Osteoblast (primary cell): ENCODE measurements at regions not wholly inside any gene's neighbourhood (a gene's known extent, or its start where the extent isn't known, plus 50 kb on each side); places are given as distances from the start of the nearest gene placed in this dataset.

Source experiments
- DNase-seq: peaks from one replicate; pipeline ENCODE4 v3.0.0; 2011; ENCODE audit warnings: low spot score, mixed read lengths; ENCODE audit not compliant: insufficient read length; ENCODE audit errors: missing footprints
- H2AFZ ChIP-seq: 2 replicates; pipeline ENCODE4 v1.6.0; 2011; ENCODE audit warnings: mild to moderate bottlenecking, low read length
- H3K27ac ChIP-seq: 2 replicates; pipeline ENCODE4 v1.5.1; 2011; ENCODE audit warnings: mild to moderate bottlenecking, low read depth, low read length, moderate library complexity
- H3K27me3 ChIP-seq: 2 replicates; pipeline ENCODE4 v1.6.0; 2012; ENCODE audit warnings: mild to moderate bottlenecking, control low read depth, inconsistent platforms, low read length, moderate library complexity; ENCODE audit not compliant: insufficient read depth
- H3K36me3 ChIP-seq: 2 replicates; pipeline ENCODE4 v1.5.1; 2011; ENCODE audit warnings: mild to moderate bottlenecking, low read length, control low read depth, moderate library complexity; ENCODE audit not compliant: insufficient read depth
- H3K4me1 ChIP-seq: 2 replicates; pipeline ENCODE4 v1.5.1; 2011; ENCODE audit warnings: mild to moderate bottlenecking, low read length, control low read depth, moderate library complexity; ENCODE audit not compliant: insufficient read depth
- H3K4me2 ChIP-seq: 2 replicates; pipeline ENCODE4 v1.6.0; 2011; ENCODE audit warnings: mild to moderate bottlenecking, low read length; ENCODE audit not compliant: insufficient read depth
- H3K4me3 ChIP-seq: fragments of 200-600 bp; sonication (generic); 3 replicates; pipeline ENCODE4 v1.5.1; 2012; ENCODE audit warnings: mild to moderate bottlenecking, low read length, inconsistent platforms; ENCODE audit not compliant: insufficient read depth
- H3K79me2 ChIP-seq: 2 replicates; pipeline ENCODE4 v1.6.0; 2012; ENCODE audit warnings: mild to moderate bottlenecking, low read length, control low read depth, inconsistent platforms; ENCODE audit not compliant: insufficient read depth
- H3K9me3 ChIP-seq: 2 replicates; pipeline ENCODE4 v1.5.1; 2011; ENCODE audit warnings: low read depth, low read length, control low read depth
- H4K20me1 ChIP-seq: 2 replicates; pipeline ENCODE4 v1.6.0; 2012; ENCODE audit warnings: mild to moderate bottlenecking, low read length, control low read depth; ENCODE audit not compliant: insufficient read depth
- CTCF ChIP-seq: IDR thresholded peaks from 2 replicates; pipeline ENCODE4 v1.5.1; 2011; ENCODE audit warnings: mild to moderate bottlenecking, low read depth, low read length, moderate library complexity; ENCODE audit errors: extremely low read depth

DNA sequence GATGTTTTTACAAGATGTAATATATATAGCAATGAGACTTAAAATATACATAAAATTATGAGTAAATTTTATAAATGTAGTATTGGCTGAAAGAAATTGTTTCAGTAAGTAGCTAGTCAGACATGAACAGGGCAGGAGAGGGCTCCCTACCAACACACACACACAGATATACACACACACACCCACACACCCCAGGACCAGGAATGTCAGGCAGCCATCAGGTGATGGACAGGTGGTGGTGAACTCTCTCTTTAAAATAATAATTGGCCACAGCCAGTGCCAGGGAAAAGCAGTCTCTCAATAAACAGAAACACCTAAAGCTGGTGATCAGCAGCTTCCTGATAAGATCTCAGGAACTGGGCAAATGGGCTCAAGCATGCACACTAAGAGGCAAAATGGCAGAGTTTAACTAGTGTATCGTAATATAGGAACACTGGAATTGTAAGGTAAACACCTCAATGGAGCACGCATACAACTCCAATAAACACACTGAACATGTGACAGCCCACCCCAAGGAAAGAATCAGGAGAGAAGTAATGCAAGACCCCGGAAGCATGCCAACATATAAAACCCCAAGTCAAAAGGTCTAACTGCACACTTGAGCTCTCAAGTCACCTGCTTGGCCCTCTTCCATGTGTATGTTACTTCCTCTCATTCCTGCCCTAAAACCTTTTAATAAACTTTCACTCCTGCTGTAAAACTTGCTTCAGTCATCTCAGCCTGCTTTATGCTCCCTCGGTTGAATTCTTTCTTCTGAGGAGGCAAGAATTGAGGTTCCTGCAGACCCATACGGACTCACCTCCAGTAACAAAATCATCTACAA is 1034.1 kb upstream of the SEMA6D start:
- H3K4me3 ChIP-seq = no peak overlapping the region
- no peak for TF ChIP-seq CTCF
- no peak for DNase-seq
- no peak overlapping the region for H3K27ac ChIP-seq
- no peaks in the 10 kb centered on the region for H4K20me1 ChIP-seq
- H3K27me3 ChIP-seq = no peaks in the 10 kb centered on the region
- H3K9me3 ChIP-seq = no peaks in the 10 kb centered on the region
- H3K4me2 ChIP-seq = no peak overlapping the region
- no peaks in the 10 kb centered on the region for H3K36me3 ChIP-seq
- H3K79me2 ChIP-seq = no peaks in the 10 kb centered on the region
- H3K4me1 ChIP-seq = no peaks in the 10 kb centered on the region
- no peak overlapping the region for H2AFZ ChIP-seq

DNA sequence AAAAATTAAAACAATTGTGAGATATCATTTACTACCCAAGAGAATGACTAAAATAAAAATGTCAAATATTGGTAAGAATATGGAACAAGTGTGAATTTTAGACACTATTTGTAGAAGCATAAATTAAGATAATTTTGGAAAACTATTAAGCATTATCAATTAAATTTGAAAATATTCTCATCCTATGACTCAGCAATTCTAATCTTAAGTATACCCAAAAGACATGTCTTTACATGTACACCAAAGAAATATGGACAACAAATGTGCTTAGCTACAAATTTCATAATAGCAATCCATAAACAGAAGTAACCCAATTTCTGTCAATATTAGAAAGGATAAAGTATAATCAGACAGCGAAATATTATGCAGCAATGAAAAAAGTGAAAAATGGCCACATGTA is 1032.2 kb upstream of the SEMA6D start:
- H2AFZ ChIP-seq = no peak overlapping the region
- H3K27ac ChIP-seq = no peak overlapping the region
- H3K4me3 ChIP-seq = no peak overlapping the region
- H3K4me2 ChIP-seq = no peak overlapping the region
- TF ChIP-seq CTCF = no peak
- no peaks in the 10 kb centered on the region for H3K4me1 ChIP-seq
- no peaks in the 10 kb centered on the region for H3K27me3 ChIP-seq
- H4K20me1 ChIP-seq = no peaks in the 10 kb centered on the region
- no peaks in the 10 kb centered on the region for H3K79me2 ChIP-seq
- no peaks in the 10 kb centered on the region for H3K36me3 ChIP-seq
- H3K9me3 ChIP-seq = no peaks in the 10 kb centered on the region
- no peak for DNase-seq

DNA sequence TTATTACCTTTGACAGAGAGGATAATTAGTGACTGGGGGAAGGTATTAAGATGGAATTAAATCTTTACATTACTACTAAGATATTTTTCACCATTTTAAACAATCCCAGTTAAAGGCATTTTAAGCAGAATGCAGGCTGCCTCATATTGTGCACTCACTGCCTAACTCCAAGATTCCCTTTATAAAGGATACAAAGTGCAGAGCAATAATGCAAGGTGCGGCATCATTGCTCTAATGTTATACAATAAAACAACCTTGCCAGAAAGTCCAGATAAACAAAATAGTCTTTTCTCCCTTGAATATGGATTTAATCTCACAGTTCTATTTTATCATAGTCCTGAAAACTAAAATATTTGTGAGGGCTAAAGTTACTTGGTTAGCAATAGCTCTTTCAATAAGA is 1031.6 kb upstream of the SEMA6D start:
- Histone ChIP-seq H3K27ac (no peak overlapping the region), H3K4me3 (no peak overlapping the region), H3K4me1 (no peaks in the 10 kb centered on the region), H2AFZ (no peak overlapping the region), H3K9me3 (no peaks in the 10 kb centered on the region), H3K27me3 (no peaks in the 10 kb centered on the region), H3K79me2 (no peaks in the 10 kb centered on the region), H3K4me2 (no peak overlapping the region), H3K36me3 (no peaks in the 10 kb centered on the region), H4K20me1 (no peaks in the 10 kb centered on the region)
- no peak for TF ChIP-seq CTCF
- no peak for DNase-seq

DNA sequence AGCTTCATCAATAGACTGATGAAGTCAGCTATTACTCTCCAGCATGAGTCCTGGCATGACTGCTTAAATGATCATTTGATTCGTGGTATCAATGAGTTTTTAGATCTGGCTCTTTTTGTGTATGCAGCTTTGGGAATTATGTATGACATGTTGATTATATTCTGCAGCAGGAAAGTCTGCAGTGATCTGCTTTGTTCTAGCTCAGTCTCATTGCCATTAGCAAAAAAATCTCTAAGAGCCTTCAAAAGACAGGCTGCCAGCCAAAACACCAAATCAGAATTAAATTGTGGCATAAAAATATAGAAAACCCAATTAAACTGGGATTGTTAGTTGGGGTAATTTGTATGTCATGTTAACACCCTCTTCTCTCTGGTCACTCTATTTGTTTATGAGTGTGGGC is 1021.0 kb upstream of the SEMA6D start:
- no peaks in the 10 kb centered on the region for H3K36me3 ChIP-seq
- no peaks in the 10 kb centered on the region for H3K79me2 ChIP-seq
- H3K27me3 ChIP-seq = no peaks in the 10 kb centered on the region
- H2AFZ ChIP-seq = no peak overlapping the region
- H4K20me1 ChIP-seq = no peaks in the 10 kb centered on the region
- no peak overlapping the region for H3K4me3 ChIP-seq
- H3K27ac ChIP-seq = no peak overlapping the region
- H3K4me1 ChIP-seq = no peaks in the 10 kb centered on the region
- no peak overlapping the region for H3K4me2 ChIP-seq
- DNase-seq = no peak
- no peak for TF ChIP-seq CTCF
- H3K9me3 ChIP-seq = peaks cover 2% of the 10 kb centered on the region
